ENCODE measurements at regions not wholly inside any gene's neighbourhood (a gene's known extent, or its start where the extent isn't known, plus 50 kb on each side); places are given as distances from the start of the nearest gene placed in this dataset.

GRCh38 chr1:4962836-4963235 lies 308.4 kb downstream of the AJAP1 start:
- TF ChIP-seq, protein P1, sequence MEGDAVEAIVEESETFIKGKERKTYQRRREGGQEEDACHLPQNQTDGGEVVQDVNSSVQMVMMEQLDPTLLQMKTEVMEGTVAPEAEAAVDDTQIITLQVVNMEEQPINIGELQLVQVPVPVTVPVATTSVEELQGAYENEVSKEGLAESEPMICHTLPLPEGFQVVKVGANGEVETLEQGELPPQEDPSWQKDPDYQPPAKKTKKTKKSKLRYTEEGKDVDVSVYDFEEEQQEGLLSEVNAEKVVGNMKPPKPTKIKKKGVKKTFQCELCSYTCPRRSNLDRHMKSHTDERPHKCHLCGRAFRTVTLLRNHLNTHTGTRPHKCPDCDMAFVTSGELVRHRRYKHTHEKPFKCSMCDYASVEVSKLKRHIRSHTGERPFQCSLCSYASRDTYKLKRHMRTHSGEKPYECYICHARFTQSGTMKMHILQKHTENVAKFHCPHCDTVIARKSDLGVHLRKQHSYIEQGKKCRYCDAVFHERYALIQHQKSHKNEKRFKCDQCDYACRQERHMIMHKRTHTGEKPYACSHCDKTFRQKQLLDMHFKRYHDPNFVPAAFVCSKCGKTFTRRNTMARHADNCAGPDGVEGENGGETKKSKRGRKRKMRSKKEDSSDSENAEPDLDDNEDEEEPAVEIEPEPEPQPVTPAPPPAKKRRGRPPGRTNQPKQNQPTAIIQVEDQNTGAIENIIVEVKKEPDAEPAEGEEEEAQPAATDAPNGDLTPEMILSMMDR (IDR thresholded peaks at IDR 0.05) = no peak
- no peak for TF ChIP-seq TEAD4 (CRISPR knock-in tag; IDR thresholded peaks at IDR 0.05)
- TF ChIP-seq ESRRA (CRISPR knock-in tag; IDR thresholded peaks at IDR 0.05; ENCODE audit: borderline replicate concordance) = no peak
- TF ChIP-seq NFYB (CRISPR knock-in tag; conservative IDR thresholded peaks at IDR 0.05; ENCODE audit: low read depth) = no peak

Data from WTC11 (cell line).